Motor neuron (in vitro differentiated cells): ENCODE measurements at regions not wholly inside any gene's neighbourhood (a gene's known extent, or its start where the extent isn't known, plus 50 kb on each side); places are given as distances from the start of the nearest gene placed in this dataset.
"Not testable (repeated sequence)": the region's sequence is repeated elsewhere in the genome, so short reads cannot be mapped to it uniquely, and the experiment has no call there.

Source experiments
- ATAC-seq, 8 experiments: fragments of 200-7000 bp; cut with Tn5 transposase; replicated peaks in 6 of 8; 2 replicates each; pipeline ENCODE4 v1.8.0; 2021; ENCODE audit warnings: mild to moderate bottlenecking in 8 of 8, moderate library complexity in 8 of 8
- H3K27ac ChIP-seq, 2 donors: fragments of 250-450 bp; sonication (Bioruptor Pico); 2 replicates each; pipeline ENCODE4 v1.9.0; 2021; ENCODE audit warnings: antibody characterized with exemption in 2 of 2, mild to moderate bottlenecking in 2 of 2, moderate library complexity in 1 of 2
- H3K4me1 ChIP-seq, 2 donors: fragments of 250-450 bp; sonication (Bioruptor Pico); replicated peaks in 1 of 2; 2 replicates each; pipeline ENCODE4 v1.6.1; 2021; ENCODE audit warnings: antibody characterized with exemption in 2 of 2, mild to moderate bottlenecking in 2 of 2, moderate library complexity in 1 of 2
- H3K4me3 ChIP-seq, 5 donors: fragments of 250-450 bp; sonication (Bioruptor Pico); 2 replicates each; pipeline ENCODE4 v1.9.0; 2021; ENCODE audit warnings: antibody characterized with exemption in 5 of 5, mild to moderate bottlenecking in 5 of 5, moderate library complexity in 4 of 5
- WGBS, 10 experiments: fragments of 450-650 bp; shearing (Covaris generic); methylation state at CpG; one replicate each; pipeline ENCODE4 v1.0.0; 2022; 5-methylcytosine and 5-hydroxymethylcytosine counted together
- in situ Hi-C, 9 experiments: fragments of 400-800 bp; cut with MboI; loops; one replicate each; pipeline ENCODE4 v1.15.0; 2021; ENCODE audit warnings: low sequenced_read_pairs in 9 of 9, low pct_unique_long_range_greater_than_20kb in 2 of 9; ENCODE audit not compliant: unreplicated experiment in 9 of 9

DNA sequence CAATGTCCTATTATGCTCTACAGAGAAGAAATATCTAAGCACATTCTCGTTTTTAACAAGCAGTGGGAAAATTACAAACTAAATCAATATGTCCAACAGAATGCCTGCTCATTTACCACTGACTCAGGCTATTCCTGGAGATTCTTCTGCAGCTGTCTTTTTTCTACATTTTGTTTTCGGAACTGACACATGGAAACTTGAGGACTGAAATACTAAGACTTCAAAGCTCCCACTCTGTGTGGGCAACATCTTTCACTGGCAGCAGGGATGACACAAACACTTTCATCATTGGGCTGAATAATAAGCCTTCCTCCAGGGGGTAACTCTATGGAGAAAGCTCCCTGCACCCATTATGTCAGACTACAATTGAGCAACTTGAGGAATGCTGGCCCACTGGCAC lies 175.5 kb upstream of the NCAM2 start:
- WGBS, 10 experiments: 0 to 14% (median 4%) methylated on average over 1 to 2 of the region's 2 CpGs; no CpG with 5 or more reads in 3 of the 10 experiments
- Histone ChIP-seq H3K4me3 (no peak overlapping the region), H3K27ac (no peak overlapping the region), H3K4me1 (peaks cover 0 to 16% of the 10 kb centered on the region in 2 donors)
- ATAC-seq: peak in 6 of 8 experiments; percentile 57 to 99 (median 84)
- in situ Hi-C loops: no loop called here

DNA sequence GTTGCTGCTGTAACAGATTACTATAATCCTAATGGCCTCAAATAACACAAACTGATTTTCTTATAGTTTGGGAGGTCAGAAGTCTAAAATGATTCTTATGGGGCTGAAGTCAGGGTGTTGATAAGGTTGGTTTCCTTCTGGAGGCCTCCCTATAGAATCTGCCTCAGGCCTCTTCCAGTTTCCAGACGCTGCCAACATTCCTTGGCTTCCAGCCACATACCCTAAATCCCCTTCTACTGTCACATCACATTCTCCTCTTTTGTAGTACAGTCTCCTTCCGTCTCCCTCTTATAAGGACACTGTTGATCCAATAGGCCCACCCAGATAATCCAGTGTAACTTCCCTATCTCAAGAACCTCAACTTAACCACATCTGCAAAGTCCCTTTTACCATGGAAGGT lies 145.3 kb upstream of the NCAM2 start:
- ATAC-seq: no peak
- in situ Hi-C loops: no loop called here
- Histone ChIP-seq H3K27ac (no peak overlapping the region), H3K4me3 (no peak overlapping the region), H3K4me1 (no peaks in the 10 kb centered on the region)
- 0 to 100% (median 83%) methylated on average over 1 to 2 of the region's 2 CpGs; no CpG with 5 or more reads in 1 of the 10 experiments for WGBS, 10 experiments

DNA sequence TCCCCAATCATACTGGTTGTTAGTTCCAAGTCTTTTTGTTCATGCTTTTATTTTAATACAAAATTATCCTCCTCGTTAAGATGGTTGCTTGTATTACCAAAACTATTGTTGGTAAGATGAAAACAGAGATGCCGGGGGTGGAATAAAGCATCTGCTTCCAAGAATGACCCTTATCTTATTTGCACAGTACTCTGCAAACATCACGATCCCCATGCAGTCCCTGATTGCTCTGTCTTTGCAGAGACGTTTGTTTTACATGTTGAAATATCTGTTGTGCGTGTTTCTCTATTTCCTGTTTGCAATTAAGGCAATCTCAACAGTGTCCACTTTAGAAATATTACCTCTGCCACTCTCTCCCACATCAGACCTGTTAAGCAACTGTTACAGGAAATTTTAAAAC lies 141.3 kb upstream of the NCAM2 start:
- 0 to 81% (median 55%) methylated on average over 1 to 5 of the region's 5 CpGs for WGBS, 10 experiments
- in situ Hi-C loops: no loop called here
- Histone ChIP-seq H3K4me1 (no peaks in the 10 kb centered on the region), H3K27ac (no peak overlapping the region), H3K4me3 (no peak overlapping the region)
- ATAC-seq: peak in 2 of 8 experiments; percentile 27 to 56

DNA sequence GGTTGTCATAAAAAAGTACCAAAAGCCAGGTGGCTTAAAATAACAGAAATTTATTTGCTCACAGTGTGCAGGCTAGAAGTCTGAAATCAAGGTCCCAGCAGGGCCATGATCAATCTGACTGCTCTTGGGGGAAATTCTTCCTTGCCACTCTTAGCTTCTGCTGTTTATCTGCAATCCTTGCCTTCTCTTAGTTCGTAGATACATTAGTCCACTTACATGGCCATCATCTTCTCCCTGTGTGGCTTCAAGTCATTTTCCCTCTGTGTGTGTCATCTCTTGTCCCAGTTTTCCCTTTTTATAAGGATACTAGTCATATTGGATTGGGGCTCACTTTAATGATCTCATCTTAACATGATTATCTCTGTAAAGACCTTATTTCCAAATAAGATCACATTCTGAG lies 124.0 kb upstream of the NCAM2 start:
- H3K4me1 ChIP-seq: no peaks in the 10 kb centered on the region
- in situ Hi-C loops: no loop called here
- WGBS, 10 experiments: 0 to 100% (median 80%) methylated on average over 1 of the region's 1 CpG; no CpG with 5 or more reads in 1 of the 10 experiments
- ATAC-seq: no peak
- H3K27ac ChIP-seq: no peak overlapping the region
- H3K4me3 ChIP-seq: no peak overlapping the region

- in situ Hi-C loops: no loop called here
- Histone ChIP-seq H3K4me3 (no peak overlapping the region), H3K4me1 (no peaks in the 10 kb centered on the region), H3K27ac (no peak overlapping the region)
- peak in 2 of 8 experiments; percentile 44 to 90 for ATAC-seq
Measured at GRCh38 chr21:20875742-20876141, 122.5 kb upstream of the NCAM2 start.

GRCh38 chr21:20877976-20878375 lies 120.2 kb upstream of the NCAM2 start:
- in situ Hi-C loops: no loop called here
- Histone ChIP-seq H3K4me3 (no peak overlapping the region), H3K4me1 (peaks cover 0 to 1% of the 10 kb centered on the region in 2 donors), H3K27ac (no peak overlapping the region)
- ATAC-seq: no peak
- 0 to 100% (median 50%) methylated on average over 1 to 2 of the region's 2 CpGs; no CpG with 5 or more reads in 3 of the 10 experiments for WGBS, 10 experiments

- in situ Hi-C loops: no loop called here
- peaks cover 0 to 7% of the 10 kb centered on the region in 2 donors for H3K4me1 ChIP-seq
- WGBS, 10 experiments: 3 to 90% (median 43%) methylated on average over 2 to 9 of the region's 9 CpGs
- H3K4me3 ChIP-seq: no peak overlapping the region
- ATAC-seq: peak in 3 of 8 experiments; percentile 40 to 81 (median 49)
- H3K27ac ChIP-seq: no peak overlapping the region
Measured at GRCh38 chr21:20882462-20883407, 115.5 kb upstream of the NCAM2 start.

DNA sequence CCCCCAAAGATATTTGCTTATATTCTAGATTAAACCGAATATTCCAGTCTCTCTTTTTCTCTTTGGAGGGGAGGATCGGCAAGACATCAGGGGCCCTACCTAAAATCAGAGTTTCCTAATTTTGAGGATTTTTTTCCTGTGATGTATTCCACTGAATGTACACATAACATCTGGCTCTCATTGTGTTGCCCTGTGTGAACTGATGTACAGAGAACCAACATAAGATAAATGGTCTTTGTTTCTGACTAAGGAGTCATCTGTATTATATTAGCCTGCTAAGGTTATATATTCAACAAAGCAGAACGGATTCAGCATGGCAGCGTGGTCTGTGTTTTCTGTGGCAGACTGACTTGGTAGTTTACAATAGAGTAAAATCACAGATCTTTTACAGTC lies 114.8 kb upstream of the NCAM2 start:
- in situ Hi-C loops: no loop called here
- Histone ChIP-seq H3K27ac (no peak overlapping the region), H3K4me1 (peaks cover 0 to 7% of the 10 kb centered on the region in 2 donors), H3K4me3 (no peak overlapping the region)
- peak in 1 of 8 experiments; percentile 13 for ATAC-seq
- WGBS, 10 experiments: 0 to 96% (median 59%) methylated on average over 3 to 4 of the region's 4 CpGs; no CpG with 5 or more reads in 2 of the 10 experiments

- ATAC-seq: no peak
- H3K4me3 ChIP-seq: no peak overlapping the region
- no peak overlapping the region for H3K27ac ChIP-seq
- no peaks in the 10 kb centered on the region for H3K4me1 ChIP-seq
- in situ Hi-C loops: no loop called here
- 0 to 93% (median 70%) methylated on average over 2 of the region's 2 CpGs; no CpG with 5 or more reads in 1 of the 10 experiments for WGBS, 10 experiments
Measured at GRCh38 chr21:20902511-20902910, 95.7 kb upstream of the NCAM2 start.

DNA sequence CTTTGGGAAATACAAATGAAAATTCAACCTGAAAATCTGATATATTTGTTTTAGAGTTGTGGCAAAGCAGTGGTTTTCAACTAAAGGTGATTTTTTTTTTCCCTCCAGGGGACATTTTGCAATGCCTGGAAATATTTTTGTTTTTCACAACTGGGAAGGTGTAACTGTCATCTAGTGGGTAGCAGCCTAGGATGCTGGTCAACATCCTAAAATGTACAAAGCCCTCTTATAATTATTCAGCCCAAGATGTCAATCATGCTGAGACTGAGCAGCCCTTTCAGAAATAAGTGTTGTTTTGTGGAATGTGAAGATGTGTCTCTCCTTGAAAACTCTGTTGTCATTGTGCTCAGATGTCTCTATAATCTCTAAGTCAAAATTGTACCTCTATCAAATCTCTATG lies 95.2 kb upstream of the NCAM2 start:
- ATAC-seq: no peak
- no peak overlapping the region for H3K4me3 ChIP-seq
- no peak overlapping the region for H3K27ac ChIP-seq
- no peaks in the 10 kb centered on the region for H3K4me1 ChIP-seq
- in situ Hi-C loops: no loop called here

DNA sequence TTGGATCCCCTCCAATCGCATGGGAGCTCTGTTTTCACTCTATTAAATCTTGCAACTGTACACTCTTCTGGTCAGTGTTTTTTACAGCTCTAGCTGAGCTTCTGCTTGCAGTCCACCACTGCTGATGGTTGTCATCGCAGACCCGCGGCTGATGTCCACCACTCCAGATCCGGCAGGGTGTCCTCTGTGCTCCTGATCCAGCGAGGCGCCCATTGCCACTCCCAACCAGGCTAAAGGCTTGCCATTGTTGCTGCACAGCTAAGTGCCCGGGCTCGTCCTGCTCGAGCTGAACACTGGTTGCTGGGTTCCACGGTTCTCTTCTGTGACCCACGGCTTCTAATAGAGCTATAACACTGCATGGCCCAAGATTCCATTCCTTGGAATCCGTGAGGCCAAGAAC lies 70.7 kb upstream of the NCAM2 start:
- H3K4me3 ChIP-seq, in situ Hi-C loops, H3K4me1 ChIP-seq, H3K27ac ChIP-seq, ATAC-seq: not testable (repeated sequence)
- 0 to 100% (median 86%) methylated on average over 1 to 10 of the region's 13 CpGs; no CpG with 5 or more reads in 2 of the 10 experiments for WGBS, 10 experiments

DNA sequence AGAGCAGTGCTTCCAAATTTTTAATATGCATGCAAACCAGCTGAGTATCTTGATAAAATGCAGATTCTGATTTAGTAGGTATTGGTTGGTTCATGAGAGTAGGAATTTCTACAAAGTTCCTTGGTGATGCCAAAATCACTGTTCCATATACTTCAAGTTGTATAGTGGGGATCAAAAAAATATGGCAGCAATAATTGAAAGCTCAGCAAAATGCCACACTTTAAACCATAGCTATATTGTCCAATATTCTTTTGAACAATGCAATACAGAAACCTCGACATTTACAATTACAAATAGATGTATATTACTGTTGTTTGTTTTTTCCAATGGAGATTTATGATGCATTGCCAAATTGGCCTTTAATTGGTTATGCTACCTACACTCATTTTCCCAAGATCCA lies 55.7 kb upstream of the NCAM2 start:
- Histone ChIP-seq H3K4me1 (peaks cover 20 to 23% of the 10 kb centered on the region in 2 donors), H3K27ac (no peak overlapping the region), H3K4me3 (no peak overlapping the region)
- no peak for ATAC-seq
- in situ Hi-C loops: no loop called here
- WGBS, 10 experiments: 0 to 100% (median 80%) methylated on average over 1 of the region's 1 CpG; no CpG with 5 or more reads in 3 of the 10 experiments

DNA sequence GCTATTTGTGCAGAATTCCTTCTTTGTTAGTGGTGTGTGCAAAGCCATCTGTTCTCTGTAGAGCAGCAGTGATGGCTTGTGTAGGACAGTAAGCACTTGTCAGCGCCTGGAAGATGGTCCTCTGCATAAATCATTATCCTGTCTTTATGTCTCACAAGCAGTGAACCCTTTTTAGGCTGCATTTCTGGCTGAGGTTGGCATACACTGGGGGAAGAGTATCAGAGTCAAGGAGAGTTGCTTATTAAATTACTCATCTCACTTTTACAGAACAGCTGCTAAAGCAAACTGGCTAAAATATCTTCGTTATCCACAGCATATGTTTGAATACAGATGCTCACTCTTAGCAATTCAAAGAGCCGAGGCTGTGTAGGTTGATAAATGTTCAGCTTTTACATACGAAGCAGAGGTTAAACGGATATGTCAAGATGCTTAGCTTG lies 54.6 kb upstream of the NCAM2 start:
- in situ Hi-C loops: no loop called here
- WGBS, 10 experiments: 0 to 27% (median 0%) methylated on average over 1 to 5 of the region's 5 CpGs; no CpG with 5 or more reads in 2 of the 10 experiments

DNA sequence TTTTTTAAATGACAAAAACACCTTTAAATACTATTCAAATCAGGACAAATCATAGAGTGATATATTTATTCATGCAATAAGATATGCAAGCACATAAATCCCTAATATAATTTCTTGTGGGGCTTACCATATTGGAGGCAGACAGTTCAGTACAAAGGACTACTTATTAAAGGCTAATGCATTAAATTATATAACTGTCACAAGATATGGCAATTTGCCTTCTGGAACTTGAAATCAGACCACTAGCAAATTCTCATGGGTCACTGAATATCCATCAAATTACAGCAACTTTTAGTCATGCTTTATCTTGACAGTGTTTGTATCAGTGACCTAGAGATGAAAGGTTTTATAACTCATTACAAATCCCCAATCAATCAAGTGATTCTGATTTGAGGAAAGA lies 54.1 kb upstream of the NCAM2 start:
- Histone ChIP-seq H3K4me1 (peaks cover 20 to 23% of the 10 kb centered on the region in 2 donors), H3K27ac (no peak overlapping the region), H3K4me3 (no peak overlapping the region)
- in situ Hi-C loops: no loop called here
- ATAC-seq: peak in 4 of 8 experiments; percentile 57 to 66 (median 60)

More for the DNA sequence above, 54.6 kb upstream of the NCAM2 start:
- H3K4me1 ChIP-seq: peaks cover 20 to 23% of the 10 kb centered on the region in 2 donors
- ATAC-seq: peak in 5 of 8 experiments; percentile 61 to 95 (median 91)
- H3K27ac ChIP-seq: no peak overlapping the region
- H3K4me3 ChIP-seq: no peak overlapping the region
